ENCODE measurements at regions not wholly inside any gene's neighbourhood (a gene's known extent, or its start where the extent isn't known, plus 50 kb on each side); places are given as distances from the start of the nearest gene placed in this dataset.

DNA sequence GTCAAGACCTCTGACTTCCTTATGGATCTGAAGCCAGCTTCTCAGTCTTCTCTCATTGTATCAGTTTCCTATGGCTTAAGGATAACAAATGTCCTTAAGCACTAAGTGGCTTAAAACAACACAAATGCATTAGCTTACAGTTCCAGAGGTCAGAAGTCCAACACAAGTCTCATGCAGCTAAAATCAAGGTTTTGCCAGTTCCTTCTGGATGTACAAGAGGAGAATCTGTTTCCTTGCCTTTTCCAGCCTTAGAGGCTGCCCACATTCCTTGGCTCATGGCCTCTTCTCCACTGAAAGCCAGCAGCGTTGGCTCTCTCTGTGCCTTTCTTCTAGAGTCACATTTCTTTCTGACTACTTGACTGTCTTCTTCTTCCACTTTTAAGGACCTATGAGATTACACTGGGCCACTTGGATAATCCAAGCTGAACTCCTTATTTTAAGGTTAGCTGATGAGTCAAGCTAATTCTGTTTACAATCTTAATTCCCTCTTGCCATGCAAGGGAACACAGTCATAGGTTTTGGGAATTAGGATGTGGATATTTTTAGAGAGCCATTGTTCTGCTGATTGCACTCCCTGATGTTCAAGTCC is 179.0 kb downstream of the BCAS1 start:
- no peak overlapping the region for H2AFZ ChIP-seq (ENCODE audit: low read length)
- peaks cover 4% of the 10 kb centered on the region for H3K9me3 ChIP-seq (ENCODE audit: low read depth, low read length)
- peaks cover 11% of the 10 kb centered on the region for H3K4me1 ChIP-seq (ENCODE audit: insufficient read depth, low read length)
- no peaks in the 10 kb centered on the region for H3K79me2 ChIP-seq (ENCODE audit: insufficient read depth, low read length)
- H3K4me3 ChIP-seq (ENCODE audit: insufficient read depth, low read length) = no peak overlapping the region
- TF ChIP-seq, protein P1, sequence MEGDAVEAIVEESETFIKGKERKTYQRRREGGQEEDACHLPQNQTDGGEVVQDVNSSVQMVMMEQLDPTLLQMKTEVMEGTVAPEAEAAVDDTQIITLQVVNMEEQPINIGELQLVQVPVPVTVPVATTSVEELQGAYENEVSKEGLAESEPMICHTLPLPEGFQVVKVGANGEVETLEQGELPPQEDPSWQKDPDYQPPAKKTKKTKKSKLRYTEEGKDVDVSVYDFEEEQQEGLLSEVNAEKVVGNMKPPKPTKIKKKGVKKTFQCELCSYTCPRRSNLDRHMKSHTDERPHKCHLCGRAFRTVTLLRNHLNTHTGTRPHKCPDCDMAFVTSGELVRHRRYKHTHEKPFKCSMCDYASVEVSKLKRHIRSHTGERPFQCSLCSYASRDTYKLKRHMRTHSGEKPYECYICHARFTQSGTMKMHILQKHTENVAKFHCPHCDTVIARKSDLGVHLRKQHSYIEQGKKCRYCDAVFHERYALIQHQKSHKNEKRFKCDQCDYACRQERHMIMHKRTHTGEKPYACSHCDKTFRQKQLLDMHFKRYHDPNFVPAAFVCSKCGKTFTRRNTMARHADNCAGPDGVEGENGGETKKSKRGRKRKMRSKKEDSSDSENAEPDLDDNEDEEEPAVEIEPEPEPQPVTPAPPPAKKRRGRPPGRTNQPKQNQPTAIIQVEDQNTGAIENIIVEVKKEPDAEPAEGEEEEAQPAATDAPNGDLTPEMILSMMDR (IDR thresholded peaks at IDR 0.05; ENCODE audit: extremely low read depth, low read depth, low read length) = no peak
- H3K27ac ChIP-seq (ENCODE audit: low read depth, low read length) = peak overlapping the region; percentile 41
- DNase-seq (ENCODE audit: insufficient read length, low spot score, missing footprints) = peak; percentile 82
- no peaks in the 10 kb centered on the region for H4K20me1 ChIP-seq (ENCODE audit: insufficient read depth, low read length)
- no peak overlapping the region for H3K4me2 ChIP-seq (ENCODE audit: insufficient read depth, low read length)
- no peaks in the 10 kb centered on the region for H3K36me3 ChIP-seq (ENCODE audit: insufficient read depth, low read length)
- no peaks in the 10 kb centered on the region for H3K27me3 ChIP-seq (ENCODE audit: insufficient read depth, low read length)

DNA sequence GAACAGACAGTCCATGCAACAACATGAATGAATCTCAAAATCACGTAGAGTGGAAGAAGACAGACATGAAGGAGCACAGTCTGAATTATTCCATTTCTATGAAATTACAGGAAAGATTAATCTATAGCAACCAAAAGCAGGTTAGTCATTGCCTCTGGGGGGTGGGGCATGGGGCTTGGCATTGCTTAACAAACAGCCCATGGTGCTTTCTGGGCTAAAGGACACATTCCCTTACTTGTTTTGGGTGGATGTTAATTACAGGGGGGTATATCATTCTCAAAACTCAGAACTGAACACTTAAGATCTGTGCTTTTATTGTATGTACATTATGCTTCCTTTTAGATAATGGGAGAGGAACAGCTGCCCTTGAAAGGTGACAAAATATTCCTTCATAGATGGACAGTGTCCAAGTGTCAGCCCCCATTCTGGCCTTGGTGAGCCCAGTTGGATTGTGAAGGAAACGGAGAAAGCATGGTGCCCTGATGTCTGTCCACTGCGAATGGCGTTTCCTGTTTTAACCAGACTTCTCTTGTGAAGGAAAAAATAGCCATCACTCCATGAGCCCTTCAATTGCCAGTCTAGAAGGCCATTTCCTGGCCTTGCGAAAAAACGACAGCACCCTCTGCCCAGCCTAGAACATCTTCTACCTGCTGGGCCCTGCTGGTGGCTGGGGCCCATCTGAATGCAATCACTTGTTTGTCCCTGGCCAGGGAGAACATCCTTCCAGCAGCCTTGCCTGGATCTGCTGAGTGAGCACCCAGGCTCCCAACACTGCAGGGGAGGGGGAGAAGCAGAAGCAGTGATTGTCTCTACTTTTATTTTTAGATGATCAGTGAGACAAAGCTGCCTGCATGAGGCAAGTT is 179.7 kb downstream of the BCAS1 start:
- H3K4me2 ChIP-seq (ENCODE audit: insufficient read depth, low read length) = no peak overlapping the region
- H3K79me2 ChIP-seq (ENCODE audit: insufficient read depth, low read length) = no peaks in the 10 kb centered on the region

DNA sequence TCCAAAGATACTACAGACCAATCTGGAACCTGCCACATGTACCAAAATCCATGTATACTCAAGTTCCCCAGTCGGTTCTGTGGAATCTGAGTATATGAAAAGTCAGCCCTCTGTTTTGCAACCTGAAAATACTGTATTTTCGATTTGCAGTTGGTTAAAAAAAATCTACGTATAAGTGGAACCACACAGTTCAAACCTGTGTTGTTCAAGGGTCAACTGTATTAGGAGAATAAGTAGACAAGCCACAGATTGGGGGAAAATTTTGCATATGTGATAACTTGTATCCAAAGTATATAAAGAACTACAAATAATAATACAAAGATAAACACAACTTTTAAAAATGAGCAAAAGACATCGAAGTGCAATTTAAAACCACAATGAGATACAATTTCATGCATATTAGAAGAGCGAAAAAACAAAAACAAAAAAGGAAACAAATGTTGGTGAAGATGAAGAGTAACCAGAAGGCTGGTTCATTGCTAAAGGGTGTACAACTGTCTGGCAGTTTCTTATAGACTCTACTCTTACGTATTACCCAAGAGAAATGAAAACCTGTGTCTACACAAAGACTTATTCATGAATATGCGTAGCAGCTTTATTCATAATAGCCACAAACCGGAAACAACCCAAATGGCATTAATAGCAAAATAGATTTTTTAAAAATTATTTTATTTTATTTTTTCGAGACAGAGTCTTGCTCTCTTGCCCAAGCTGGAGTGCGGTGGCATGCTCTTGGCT is 180.8 kb downstream of the BCAS1 start:
- DNase-seq (ENCODE audit: insufficient read length, low spot score, missing footprints) = no peak
- TF ChIP-seq, protein P1 (IDR thresholded peaks at IDR 0.05; ENCODE audit: extremely low read depth, low read depth, low read length) = no peak
- no peaks in the 10 kb centered on the region for H4K20me1 ChIP-seq (ENCODE audit: insufficient read depth, low read length)
- peaks cover 4% of the 10 kb centered on the region for H3K9me3 ChIP-seq (ENCODE audit: low read depth, low read length)
- H3K4me3 ChIP-seq (ENCODE audit: insufficient read depth, low read length) = no peak overlapping the region
- peaks cover 11% of the 10 kb centered on the region for H3K4me1 ChIP-seq (ENCODE audit: insufficient read depth, low read length)
- H3K79me2 ChIP-seq (ENCODE audit: insufficient read depth, low read length) = no peaks in the 10 kb centered on the region
- no peak overlapping the region for H2AFZ ChIP-seq (ENCODE audit: low read length)
- no peaks in the 10 kb centered on the region for H3K27me3 ChIP-seq (ENCODE audit: insufficient read depth, low read length)
- H3K27ac ChIP-seq (ENCODE audit: low read depth, low read length) = peak overlapping the region; percentile 41
- H3K4me2 ChIP-seq (ENCODE audit: insufficient read depth, low read length) = no peak overlapping the region
- H3K36me3 ChIP-seq (ENCODE audit: insufficient read depth, low read length) = no peaks in the 10 kb centered on the region

More for the DNA sequence above, 179.7 kb downstream of the BCAS1 start:
- Histone ChIP-seq H3K27me3 (ENCODE audit: insufficient read depth, low read length) (no peaks in the 10 kb centered on the region), H3K9me3 (ENCODE audit: low read depth, low read length) (peaks cover 4% of the 10 kb centered on the region), H3K27ac (ENCODE audit: low read depth, low read length) (peak overlapping the region; percentile 41), H2AFZ (ENCODE audit: low read length) (no peak overlapping the region), H3K4me3 (ENCODE audit: insufficient read depth, low read length) (no peak overlapping the region), H3K36me3 (ENCODE audit: insufficient read depth, low read length) (no peaks in the 10 kb centered on the region), H4K20me1 (ENCODE audit: insufficient read depth, low read length) (no peaks in the 10 kb centered on the region), H3K4me1 (ENCODE audit: insufficient read depth, low read length) (peaks cover 11% of the 10 kb centered on the region)
- DNase-seq (ENCODE audit: insufficient read length, low spot score, missing footprints) = no peak
- TF ChIP-seq, protein P1 (IDR thresholded peaks at IDR 0.05; ENCODE audit: extremely low read depth, low read depth, low read length) = no peak
